Activated CD8-positive, alpha-beta T cell treated with anti-CD3 and anti-CD28 coated beads for 36 hours (primary cell): ENCODE measurements at regions not wholly inside any gene's neighbourhood (a gene's known extent, or its start where the extent isn't known, plus 50 kb on each side); places are given as distances from the start of the nearest gene placed in this dataset.

ENCODE experiments used
- ATAC-seq: fragments of 200-7000 bp; cut with Tn5 transposase; one replicate; pipeline ENCODE4 v1.10.0; 2021; ENCODE audit warnings: mild to moderate bottlenecking, moderate library complexity
- CTCF ChIA-PET: fragments of 350-600 bp; sonication (Branson Sonifier 250); formaldehyde crosslinking; loops from one replicate; lab custom pipeline; 2021; ENCODE audit warnings: antibody characterized with exemption; lab: Charles Lee
- POLR2A ChIA-PET: fragments of 350-600 bp; sonication (Branson Sonifier 250); formaldehyde crosslinking; loops from one replicate; lab custom pipeline; 2021; ENCODE audit warnings: antibody characterized with exemption; lab: Charles Lee
- DNase-seq: peaks from one replicate; pipeline ENCODE4 v3.0.0-alpha.2; 2020
- H3K27ac Mint-ChIP-seq: one replicate; pipeline ENCODE4 v1.8.0; 2021; ENCODE audit warnings: mild to moderate bottlenecking, mixed read lengths
- H3K27me3 Mint-ChIP-seq: one replicate; pipeline ENCODE4 v1.8.0; 2021; ENCODE audit warnings: mixed read lengths
- H3K36me3 Mint-ChIP-seq: one replicate; pipeline ENCODE4 v1.8.0; 2021; ENCODE audit warnings: low read depth, mixed read lengths
- H3K4me1 Mint-ChIP-seq: one replicate; pipeline ENCODE4 v1.8.0; 2021; ENCODE audit warnings: low read depth, mixed read lengths
- H3K4me3 Mint-ChIP-seq: one replicate; pipeline ENCODE4 v1.8.0; 2021; ENCODE audit warnings: mild to moderate bottlenecking, moderate library complexity, mixed read lengths
- H3K9me3 Mint-ChIP-seq: one replicate; pipeline ENCODE4 v1.8.0; 2021; ENCODE audit warnings: mixed read lengths
- intact Hi-C: fragments of 100-400 bp; cut with micrococcal nuclease; formaldehyde crosslinking; loops from one replicate; pipeline ENCODE4 v1.10.0; 2022
- TF ChIP-seq, protein P1 (sequence below): fragments of 200-600 bp; IDR thresholded peaks from one replicate; pipeline ENCODE4 v1.8.0; 2022; ENCODE audit warnings: antibody characterized with exemption, mild to moderate bottlenecking

- H3K27me3 Mint-ChIP-seq: no peaks in the 10 kb centered on the region
- no peaks in the 10 kb centered on the region for H3K36me3 Mint-ChIP-seq
- ChIA-PET POLR2A (no interaction called here), CTCF (no interaction called here)
- H3K27ac Mint-ChIP-seq: no peak overlapping the region
- H3K4me3 Mint-ChIP-seq: no peak overlapping the region
- ATAC-seq (no peak), DNase-seq (no peak)
- no peaks in the 10 kb centered on the region for H3K9me3 Mint-ChIP-seq
- TF ChIP-seq, protein P1, sequence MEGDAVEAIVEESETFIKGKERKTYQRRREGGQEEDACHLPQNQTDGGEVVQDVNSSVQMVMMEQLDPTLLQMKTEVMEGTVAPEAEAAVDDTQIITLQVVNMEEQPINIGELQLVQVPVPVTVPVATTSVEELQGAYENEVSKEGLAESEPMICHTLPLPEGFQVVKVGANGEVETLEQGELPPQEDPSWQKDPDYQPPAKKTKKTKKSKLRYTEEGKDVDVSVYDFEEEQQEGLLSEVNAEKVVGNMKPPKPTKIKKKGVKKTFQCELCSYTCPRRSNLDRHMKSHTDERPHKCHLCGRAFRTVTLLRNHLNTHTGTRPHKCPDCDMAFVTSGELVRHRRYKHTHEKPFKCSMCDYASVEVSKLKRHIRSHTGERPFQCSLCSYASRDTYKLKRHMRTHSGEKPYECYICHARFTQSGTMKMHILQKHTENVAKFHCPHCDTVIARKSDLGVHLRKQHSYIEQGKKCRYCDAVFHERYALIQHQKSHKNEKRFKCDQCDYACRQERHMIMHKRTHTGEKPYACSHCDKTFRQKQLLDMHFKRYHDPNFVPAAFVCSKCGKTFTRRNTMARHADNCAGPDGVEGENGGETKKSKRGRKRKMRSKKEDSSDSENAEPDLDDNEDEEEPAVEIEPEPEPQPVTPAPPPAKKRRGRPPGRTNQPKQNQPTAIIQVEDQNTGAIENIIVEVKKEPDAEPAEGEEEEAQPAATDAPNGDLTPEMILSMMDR: no peak
- intact Hi-C loops: no loop called here
- H3K4me1 Mint-ChIP-seq: no peaks in the 10 kb centered on the region
Measured at GRCh38 chr1:82903626-82904025, 1095.3 kb downstream of the TTLL7 start.

DNA sequence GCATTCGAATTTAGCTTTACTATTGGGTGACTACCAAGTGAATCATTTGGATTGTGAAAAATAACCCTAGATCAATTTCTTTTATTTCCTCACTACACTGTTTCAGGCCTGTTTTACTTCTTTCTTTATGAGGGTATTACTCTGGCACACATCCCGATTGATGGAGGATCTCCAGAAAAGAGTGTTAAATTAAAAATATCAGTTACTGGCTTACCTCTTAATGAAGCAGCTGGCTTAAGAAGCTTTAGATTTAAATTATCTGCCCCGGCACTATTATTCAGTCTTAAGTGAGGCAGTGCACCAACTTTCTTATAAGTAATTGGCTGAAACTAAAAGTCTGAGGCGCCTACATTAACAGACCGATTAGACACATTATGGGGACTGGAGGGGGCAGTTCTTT, 1097.4 kb downstream of the TTLL7 start:
- no peak for ATAC-seq
- no peak overlapping the region for H3K4me3 Mint-ChIP-seq
- no peaks in the 10 kb centered on the region for H3K27me3 Mint-ChIP-seq
- intact Hi-C loops: no loop called here
- H3K27ac Mint-ChIP-seq: no peak overlapping the region
- H3K4me1 Mint-ChIP-seq: no peaks in the 10 kb centered on the region
- ChIA-PET POLR2A (no interaction called here), CTCF (no interaction called here)
- H3K36me3 Mint-ChIP-seq: no peaks in the 10 kb centered on the region
- TF ChIP-seq, protein P1: no peak
- no peak for DNase-seq
- no peaks in the 10 kb centered on the region for H3K9me3 Mint-ChIP-seq

GRCh38 chr1:82901118-82901517, 1097.8 kb downstream of the TTLL7 start:
- TF ChIP-seq, protein P1: no peak
- Mint-ChIP-seq H3K36me3 (no peaks in the 10 kb centered on the region), H3K4me3 (no peak overlapping the region), H3K4me1 (no peaks in the 10 kb centered on the region), H3K9me3 (no peaks in the 10 kb centered on the region), H3K27me3 (no peaks in the 10 kb centered on the region), H3K27ac (no peak overlapping the region)
- DNase-seq (no peak), ATAC-seq (no peak)
- intact Hi-C loops: no loop called here
- ChIA-PET POLR2A (no interaction called here), CTCF (no interaction called here)

- ATAC-seq (no peak), DNase-seq (no peak)
- Mint-ChIP-seq H3K4me3 (no peak overlapping the region), H3K27ac (no peak overlapping the region), H3K9me3 (no peaks in the 10 kb centered on the region), H3K27me3 (no peaks in the 10 kb centered on the region), H3K36me3 (no peaks in the 10 kb centered on the region), H3K4me1 (no peaks in the 10 kb centered on the region)
- ChIA-PET POLR2A (no interaction called here), CTCF (no interaction called here)
- TF ChIP-seq, protein P1: no peak
- intact Hi-C loops: no loop called here
Measured at GRCh38 chr1:82899017-82899416, 1098.3 kb downstream of the ADGRL2 start.

DNA sequence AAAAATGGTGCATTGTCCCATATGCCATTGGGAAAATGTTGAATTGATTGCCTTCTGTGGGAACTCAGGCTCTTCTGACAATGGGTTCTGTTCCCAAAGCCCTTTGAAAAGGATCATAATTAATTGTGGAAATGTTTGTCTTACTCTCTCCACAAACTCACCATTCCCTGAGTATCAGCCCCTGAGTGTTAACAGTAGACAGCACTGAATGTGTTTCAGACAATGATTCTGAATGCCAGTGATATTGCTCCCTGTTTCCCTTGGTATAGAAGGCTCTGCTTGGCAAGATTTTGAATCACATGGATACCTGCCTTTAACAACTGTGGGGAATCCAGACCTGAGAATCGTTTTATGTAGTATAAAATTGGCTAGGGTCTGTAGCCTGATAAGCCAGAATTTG, 1096.8 kb downstream of the ADGRL2 start:
- DNase-seq (no peak), ATAC-seq (no peak)
- POLR2A ChIA-PET: no interaction called here
- no peaks in the 10 kb centered on the region for H3K36me3 Mint-ChIP-seq
- no peaks in the 10 kb centered on the region for H3K9me3 Mint-ChIP-seq
- intact Hi-C loops: no loop called here
- TF ChIP-seq, protein P1: no peak
- CTCF ChIA-PET: no interaction called here
- H3K27ac Mint-ChIP-seq: no peak overlapping the region
- no peak overlapping the region for H3K4me3 Mint-ChIP-seq
- no peaks in the 10 kb centered on the region for H3K27me3 Mint-ChIP-seq
- no peaks in the 10 kb centered on the region for H3K4me1 Mint-ChIP-seq
